ENCODE measurements at regions not wholly inside any gene's neighbourhood (a gene's known extent, or its start where the extent isn't known, plus 50 kb on each side); places are given as distances from the start of the nearest gene placed in this dataset.
A peak's percentile ranks its signal among the peaks of the same experiment; 100 is the strongest.

DNA sequence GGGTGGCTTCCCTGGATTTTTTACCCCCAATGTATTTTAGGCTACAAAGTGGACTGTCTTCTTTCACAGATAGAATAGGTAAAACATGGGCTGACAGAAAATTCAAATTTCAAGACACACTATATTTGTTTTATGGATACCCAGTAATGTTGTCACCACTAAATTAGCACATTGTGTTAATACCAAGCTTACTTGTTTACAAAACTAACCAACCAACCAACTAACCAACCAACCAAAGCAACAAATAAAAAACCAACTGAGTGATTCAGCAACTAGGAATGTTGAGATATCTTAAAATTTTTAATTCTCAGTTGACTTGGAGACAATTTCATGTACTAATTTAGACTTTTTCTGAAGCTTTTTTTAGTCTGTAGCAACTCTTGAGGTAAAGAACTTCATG lies 69.3 kb upstream of the CTSC start:
- peaks cover 0 to 16% (median 6%) of the 10 kb centered on the region in 5 donors for H3K4me1 ChIP-seq (ENCODE audit: control insufficient read depth in 5 of 5, insufficient read depth in 5 of 5, low read length in 5 of 5)
- no peaks in the 10 kb centered on the region for H3K9me3 ChIP-seq (ENCODE audit: control insufficient read depth in 5 of 5, low read length in 5 of 5)
- H3K36me3 ChIP-seq (ENCODE audit: control insufficient read depth in 5 of 5, insufficient read depth in 5 of 5, low read length in 5 of 5), result no peaks in the 10 kb centered on the region
- no peaks in the 10 kb centered on the region for H3K27me3 ChIP-seq (ENCODE audit: control insufficient read depth in 5 of 5, insufficient read depth in 4 of 5, low read length in 5 of 5)
- H3K9ac ChIP-seq (ENCODE audit: low read length in 5 of 5), result no peak overlapping the region
- no peak overlapping the region for H3K4me3 ChIP-seq (ENCODE audit: low read depth in 1 of 5, low read length in 5 of 5)
- H3K27ac ChIP-seq (ENCODE audit: low read depth, low read length), result no peak overlapping the region

GRCh38 chr11:88405853-88406252 lies 68.3 kb upstream of the CTSC start:
- Histone ChIP-seq H3K9ac (ENCODE audit: low read length in 5 of 5) (no peak overlapping the region), H3K27ac (ENCODE audit: low read depth, low read length) (no peak overlapping the region), H3K4me3 (ENCODE audit: low read depth in 1 of 5, low read length in 5 of 5) (no peak overlapping the region), H3K27me3 (ENCODE audit: control insufficient read depth in 5 of 5, insufficient read depth in 4 of 5, low read length in 5 of 5) (no peaks in the 10 kb centered on the region), H3K4me1 (ENCODE audit: control insufficient read depth in 5 of 5, insufficient read depth in 5 of 5, low read length in 5 of 5) (peaks cover 0 to 17% (median 6%) of the 10 kb centered on the region in 5 donors), H3K36me3 (ENCODE audit: control insufficient read depth in 5 of 5, insufficient read depth in 5 of 5, low read length in 5 of 5) (no peaks in the 10 kb centered on the region), H3K9me3 (ENCODE audit: control insufficient read depth in 5 of 5, low read length in 5 of 5) (no peaks in the 10 kb centered on the region)

DNA sequence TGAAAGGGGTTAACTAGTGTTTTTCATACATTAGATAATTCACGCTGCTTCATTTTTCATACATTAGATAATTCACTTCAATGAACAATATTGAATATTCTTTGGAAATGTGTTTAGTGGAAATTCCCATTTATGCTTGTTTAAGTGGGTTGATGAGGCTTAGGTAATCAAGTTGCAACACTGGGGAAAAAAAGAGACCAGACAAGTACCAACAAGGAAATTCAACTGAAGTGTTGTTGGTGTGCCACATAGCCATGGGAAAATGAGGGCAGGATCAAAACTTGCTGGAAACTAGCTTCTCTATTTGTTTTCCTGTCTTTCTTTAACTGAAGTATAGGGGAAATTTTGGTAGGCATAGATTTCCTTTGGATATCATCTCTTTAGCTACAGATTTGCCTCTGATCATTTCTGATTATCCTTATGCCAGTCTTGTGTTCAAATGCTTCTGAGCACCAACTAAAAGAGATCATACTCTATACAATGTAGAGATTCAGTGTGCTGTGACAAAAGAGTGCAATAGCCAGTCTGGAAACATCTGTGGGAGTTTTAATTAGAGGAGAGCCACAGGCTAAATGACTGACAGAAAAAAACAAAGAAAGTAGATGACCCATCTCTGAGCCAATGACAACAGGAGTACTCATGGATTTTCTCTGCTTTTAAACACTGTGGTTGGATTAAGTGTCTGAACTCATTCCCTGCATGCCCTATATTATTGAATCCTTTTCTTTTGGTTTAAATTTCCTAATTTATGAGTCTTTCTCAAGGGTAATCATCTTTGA lies 67.6 kb upstream of the CTSC start:
- peak overlapping the region in 1 of 5 donors; percentile 8 for H3K4me3 ChIP-seq (ENCODE audit: low read depth in 1 of 5, low read length in 5 of 5)
- no peaks in the 10 kb centered on the region for H3K36me3 ChIP-seq (ENCODE audit: control insufficient read depth in 5 of 5, insufficient read depth in 5 of 5, low read length in 5 of 5)
- peaks cover 0 to 17% (median 6%) of the 10 kb centered on the region in 5 donors for H3K4me1 ChIP-seq (ENCODE audit: control insufficient read depth in 5 of 5, insufficient read depth in 5 of 5, low read length in 5 of 5)
- no peaks in the 10 kb centered on the region for H3K27me3 ChIP-seq (ENCODE audit: control insufficient read depth in 5 of 5, insufficient read depth in 4 of 5, low read length in 5 of 5)
- H3K27ac ChIP-seq (ENCODE audit: low read depth, low read length), result no peak overlapping the region
- no peak overlapping the region for H3K9ac ChIP-seq (ENCODE audit: low read length in 5 of 5)
- H3K9me3 ChIP-seq (ENCODE audit: control insufficient read depth in 5 of 5, low read length in 5 of 5), result no peaks in the 10 kb centered on the region

- Histone ChIP-seq H3K36me3 (ENCODE audit: control insufficient read depth in 5 of 5, insufficient read depth in 5 of 5, low read length in 5 of 5) (no peaks in the 10 kb centered on the region), H3K4me3 (ENCODE audit: low read depth in 1 of 5, low read length in 5 of 5) (peak overlapping the region in 1 of 5 donors; percentile 8), H3K4me1 (ENCODE audit: control insufficient read depth in 5 of 5, insufficient read depth in 5 of 5, low read length in 5 of 5) (peaks cover 0 to 17% (median 6%) of the 10 kb centered on the region in 5 donors), H3K9ac (ENCODE audit: low read length in 5 of 5) (no peak overlapping the region), H3K27ac (ENCODE audit: low read depth, low read length) (no peak overlapping the region), H3K27me3 (ENCODE audit: control insufficient read depth in 5 of 5, insufficient read depth in 4 of 5, low read length in 5 of 5) (no peaks in the 10 kb centered on the region), H3K9me3 (ENCODE audit: control insufficient read depth in 5 of 5, low read length in 5 of 5) (no peaks in the 10 kb centered on the region)
These were observed 66.9 kb upstream of the CTSC start for GRCh38 chr11:88404391-88404790.

GRCh38 chr11:88402784-88403183 lies 65.2 kb upstream of the CTSC start:
- H3K4me1 ChIP-seq (ENCODE audit: control insufficient read depth in 5 of 5, insufficient read depth in 5 of 5, low read length in 5 of 5), result peaks cover 0 to 21% (median 6%) of the 10 kb centered on the region in 5 donors
- no peaks in the 10 kb centered on the region for H3K36me3 ChIP-seq (ENCODE audit: control insufficient read depth in 5 of 5, insufficient read depth in 5 of 5, low read length in 5 of 5)
- H3K27ac ChIP-seq (ENCODE audit: low read depth, low read length), result peak overlapping the region; percentile 25
- peak overlapping the region in 1 of 5 donors; percentile 38 for H3K9ac ChIP-seq (ENCODE audit: low read length in 5 of 5)
- no peaks in the 10 kb centered on the region for H3K9me3 ChIP-seq (ENCODE audit: control insufficient read depth in 5 of 5, low read length in 5 of 5)
- H3K4me3 ChIP-seq (ENCODE audit: low read depth in 1 of 5, low read length in 5 of 5), result no peak overlapping the region
- H3K27me3 ChIP-seq (ENCODE audit: control insufficient read depth in 5 of 5, insufficient read depth in 4 of 5, low read length in 5 of 5), result no peaks in the 10 kb centered on the region

DNA sequence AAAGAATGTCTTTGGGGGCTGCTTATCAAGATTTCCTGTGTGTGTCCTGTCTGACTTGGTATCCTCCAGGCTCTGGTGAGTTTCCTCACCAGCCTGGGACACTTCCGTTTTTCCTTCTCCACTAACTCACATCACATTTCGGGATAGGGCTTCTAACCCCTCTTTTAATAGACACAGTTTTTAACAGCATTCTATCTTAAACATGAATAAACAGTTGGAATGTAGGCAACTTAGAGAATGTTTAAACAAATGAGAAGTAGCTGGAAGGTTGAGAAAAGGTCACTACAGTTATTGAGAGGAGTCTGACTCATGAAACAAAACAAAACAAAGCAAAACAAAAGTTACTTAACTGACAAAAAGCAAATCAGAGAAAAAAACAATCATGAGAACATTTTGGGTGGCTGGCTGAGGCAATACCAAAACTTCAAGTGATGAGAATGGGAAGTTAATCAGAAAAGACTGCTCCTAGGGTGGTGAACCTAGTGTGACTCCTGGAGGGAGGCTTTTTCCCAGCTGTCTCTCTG lies 64.7 kb upstream of the CTSC start:
- H3K27me3 ChIP-seq (ENCODE audit: control insufficient read depth in 5 of 5, insufficient read depth in 4 of 5, low read length in 5 of 5), result no peaks in the 10 kb centered on the region
- H3K9me3 ChIP-seq (ENCODE audit: control insufficient read depth in 5 of 5, low read length in 5 of 5), result no peaks in the 10 kb centered on the region
- H3K27ac ChIP-seq (ENCODE audit: low read depth, low read length), result peak overlapping the region; percentile 25
- H3K4me3 ChIP-seq (ENCODE audit: low read depth in 1 of 5, low read length in 5 of 5), result peak overlapping the region in 1 of 5 donors; percentile 17
- H3K4me1 ChIP-seq (ENCODE audit: control insufficient read depth in 5 of 5, insufficient read depth in 5 of 5, low read length in 5 of 5), result peaks cover 0 to 21% (median 6%) of the 10 kb centered on the region in 5 donors
- peak overlapping the region in 1 of 5 donors; percentile 38 for H3K9ac ChIP-seq (ENCODE audit: low read length in 5 of 5)
- H3K36me3 ChIP-seq (ENCODE audit: control insufficient read depth in 5 of 5, insufficient read depth in 5 of 5, low read length in 5 of 5), result no peaks in the 10 kb centered on the region

DNA sequence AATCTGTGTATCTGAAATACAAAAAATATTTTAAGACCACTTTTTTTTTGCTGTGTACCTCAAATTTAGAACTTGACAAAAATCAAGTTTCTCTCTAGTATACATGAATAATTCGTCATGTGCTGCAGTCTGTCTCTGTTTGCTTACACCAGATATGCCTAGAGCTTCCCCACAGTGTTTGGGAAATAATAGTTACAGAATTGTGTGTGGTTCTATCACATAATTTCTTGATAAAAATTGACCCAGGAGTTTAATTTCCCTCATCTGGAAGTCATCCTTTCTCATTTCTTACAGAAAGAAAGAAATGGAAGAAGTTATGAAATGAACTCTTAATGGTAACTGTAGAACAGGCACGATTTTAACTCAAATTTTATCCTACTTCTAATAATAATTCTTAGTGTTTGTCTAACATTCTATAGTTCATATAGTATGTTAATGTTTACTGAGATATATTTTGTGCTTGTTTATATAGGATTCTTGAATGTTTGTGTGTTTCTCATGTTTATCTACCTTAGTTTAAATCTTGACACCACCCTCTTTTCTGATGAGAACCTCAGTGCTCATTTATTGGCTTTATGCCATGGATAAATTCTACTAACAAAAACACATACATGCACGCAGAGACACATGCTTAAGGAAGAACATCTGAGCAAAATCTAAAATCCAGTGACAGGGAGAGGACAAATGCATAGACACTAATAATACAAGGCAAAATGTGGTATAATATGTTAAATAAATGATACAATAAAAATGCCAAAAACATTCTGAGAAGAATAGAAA lies 61.4 kb upstream of the CTSC start:
- no peak overlapping the region for H3K27ac ChIP-seq (ENCODE audit: low read depth, low read length)
- H3K36me3 ChIP-seq (ENCODE audit: control insufficient read depth in 5 of 5, insufficient read depth in 5 of 5, low read length in 5 of 5), result no peaks in the 10 kb centered on the region
- no peaks in the 10 kb centered on the region for H3K9me3 ChIP-seq (ENCODE audit: control insufficient read depth in 5 of 5, low read length in 5 of 5)
- H3K4me3 ChIP-seq (ENCODE audit: low read depth in 1 of 5, low read length in 5 of 5), result no peak overlapping the region
- no peaks in the 10 kb centered on the region for H3K27me3 ChIP-seq (ENCODE audit: control insufficient read depth in 5 of 5, insufficient read depth in 4 of 5, low read length in 5 of 5)
- H3K4me1 ChIP-seq (ENCODE audit: control insufficient read depth in 5 of 5, insufficient read depth in 5 of 5, low read length in 5 of 5), result peaks cover 0 to 19% (median 6%) of the 10 kb centered on the region in 5 donors
- no peak overlapping the region for H3K9ac ChIP-seq (ENCODE audit: low read length in 5 of 5)

DNA sequence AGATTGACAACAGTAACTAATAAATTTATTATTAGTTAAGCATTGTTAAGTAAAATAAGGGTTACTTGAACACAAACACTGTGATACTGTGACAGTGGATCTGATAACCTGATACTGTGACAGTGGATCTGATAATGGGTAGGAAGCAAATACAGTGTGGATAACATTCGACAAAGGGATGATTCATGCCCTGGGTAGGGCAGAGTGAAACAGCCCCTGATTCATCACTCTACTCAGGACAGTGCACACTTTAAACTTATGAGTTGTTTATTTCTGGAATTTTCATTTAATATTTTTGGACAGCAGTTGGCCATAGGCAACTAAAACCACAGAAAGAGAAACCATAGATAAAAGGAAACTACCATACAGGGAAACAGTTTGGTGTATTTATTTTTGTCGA lies 60.8 kb upstream of the CTSC start:
- no peak overlapping the region for H3K9ac ChIP-seq (ENCODE audit: low read length in 5 of 5)
- no peaks in the 10 kb centered on the region for H3K9me3 ChIP-seq (ENCODE audit: control insufficient read depth in 5 of 5, low read length in 5 of 5)
- no peak overlapping the region for H3K4me3 ChIP-seq (ENCODE audit: low read depth in 1 of 5, low read length in 5 of 5)
- H3K27ac ChIP-seq (ENCODE audit: low read depth, low read length), result no peak overlapping the region
- no peaks in the 10 kb centered on the region for H3K27me3 ChIP-seq (ENCODE audit: control insufficient read depth in 5 of 5, insufficient read depth in 4 of 5, low read length in 5 of 5)
- peaks cover 0 to 19% (median 6%) of the 10 kb centered on the region in 5 donors for H3K4me1 ChIP-seq (ENCODE audit: control insufficient read depth in 5 of 5, insufficient read depth in 5 of 5, low read length in 5 of 5)
- H3K36me3 ChIP-seq (ENCODE audit: control insufficient read depth in 5 of 5, insufficient read depth in 5 of 5, low read length in 5 of 5), result no peaks in the 10 kb centered on the region

DNA sequence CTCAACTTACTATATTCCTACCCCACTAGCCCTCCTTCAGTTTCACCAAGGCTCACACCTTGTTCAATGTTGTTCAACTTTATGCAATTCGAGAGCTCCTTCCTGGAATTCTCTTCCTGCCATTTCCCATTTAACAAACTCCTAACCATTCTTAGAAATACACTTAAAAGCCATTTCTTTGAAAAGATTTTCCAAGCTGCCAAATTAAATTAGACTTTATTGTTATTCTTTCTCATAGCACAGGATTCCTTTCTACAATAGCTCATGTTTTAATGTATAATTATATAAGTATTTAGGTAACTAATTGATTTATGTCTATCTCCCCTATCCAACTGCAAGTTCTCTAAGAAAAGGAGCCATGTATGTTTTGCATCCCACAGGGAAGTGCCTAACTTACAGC lies 52.7 kb upstream of the CTSC start:
- Histone ChIP-seq H3K4me1 (ENCODE audit: control insufficient read depth in 5 of 5, insufficient read depth in 5 of 5, low read length in 5 of 5) (peaks cover 0 to 11% (median 4%) of the 10 kb centered on the region in 5 donors), H3K36me3 (ENCODE audit: control insufficient read depth in 5 of 5, insufficient read depth in 5 of 5, low read length in 5 of 5) (no peaks in the 10 kb centered on the region)

GRCh38 chr11:88387957-88388356 lies 50.4 kb upstream of the CTSC start:
- H3K4me1 ChIP-seq (ENCODE audit: control insufficient read depth in 5 of 5, insufficient read depth in 5 of 5, low read length in 5 of 5), result peaks cover 0 to 11% (median 4%) of the 10 kb centered on the region in 5 donors
- H3K27me3 ChIP-seq (ENCODE audit: control insufficient read depth in 5 of 5, insufficient read depth in 4 of 5, low read length in 5 of 5), result no peaks in the 10 kb centered on the region
- H3K9me3 ChIP-seq (ENCODE audit: control insufficient read depth in 5 of 5, low read length in 5 of 5), result no peaks in the 10 kb centered on the region
- no peak overlapping the region for H3K4me3 ChIP-seq (ENCODE audit: low read depth in 1 of 5, low read length in 5 of 5)
- no peak overlapping the region for H3K27ac ChIP-seq (ENCODE audit: low read depth, low read length)
- no peaks in the 10 kb centered on the region for H3K36me3 ChIP-seq (ENCODE audit: control insufficient read depth in 5 of 5, insufficient read depth in 5 of 5, low read length in 5 of 5)
- no peak overlapping the region for H3K9ac ChIP-seq (ENCODE audit: low read length in 5 of 5)

More for the DNA sequence above, 52.7 kb upstream of the CTSC start:
- Histone ChIP-seq H3K27me3 (ENCODE audit: control insufficient read depth in 5 of 5, insufficient read depth in 4 of 5, low read length in 5 of 5) (no peaks in the 10 kb centered on the region), H3K9me3 (ENCODE audit: control insufficient read depth in 5 of 5, low read length in 5 of 5) (no peaks in the 10 kb centered on the region), H3K27ac (ENCODE audit: low read depth, low read length) (no peak overlapping the region), H3K4me3 (ENCODE audit: low read depth in 1 of 5, low read length in 5 of 5) (no peak overlapping the region), H3K9ac (ENCODE audit: low read length in 5 of 5) (no peak overlapping the region)
